Esophagus squamous epithelium (tissue), 5 donors: ENCODE measurements at regions not wholly inside any gene's neighbourhood (a gene's known extent, or its start where the extent isn't known, plus 50 kb on each side); places are given as distances from the start of the nearest gene placed in this dataset.
"Not testable (repeated sequence)": the region's sequence is repeated elsewhere in the genome, so short reads cannot be mapped to it uniquely, and the experiment has no call there.

Experiments used
- DNase-seq: peaks from one replicate; lab custom pipeline; 2025; lab: John Stamatoyannopoulos, UW
- H3K27ac ChIP-seq, 4 donors: fragments of 200-600 bp; sonication (generic); one replicate each; pipeline ENCODE4 v1.5.1; 2016 to 2019; ENCODE audit warnings: mild to moderate bottlenecking in 1 of 4
- H3K27me3 ChIP-seq, 4 donors: fragments of 200-600 bp; sonication (generic); 1 replicate in 3 of 4; 2 replicates in 1 of 4; pipeline versions ENCODE4 v1.5.1 to v1.6.0; 2017 to 2021; ENCODE audit warnings: antibody characterized with exemption in 1 of 4
- H3K36me3 ChIP-seq, 3 donors: fragments of 200-600 bp; sonication (generic); one replicate each; pipeline ENCODE4 v1.5.1; 2016 to 2019
- H3K4me1 ChIP-seq, 3 donors: fragments of 200-600 bp; sonication (generic); one replicate each; pipeline ENCODE4 v1.5.1; 2017 to 2019
- H3K4me3 ChIP-seq, 4 donors: fragments of 200-600 bp; sonication (generic); 1 replicate in 3 of 4; 2 replicates in 1 of 4; pipeline ENCODE4 v1.5.1; 2016 to 2019; ENCODE audit warnings: mild to moderate bottlenecking in 2 of 4, moderate library complexity in 1 of 4
- H3K9me3 ChIP-seq, 3 donors: fragments of 200-600 bp; sonication (generic); one replicate each; pipeline ENCODE4 v1.5.1; 2016 to 2019
- POLR2A ChIP-seq, 4 donors: fragments of 450-650 bp; IDR thresholded peaks; one replicate each; pipeline ENCODE4 v1.6.1; 2017; ENCODE audit warnings: antibody characterized with exemption in 4 of 4, mild to moderate bottlenecking in 4 of 4, moderate library complexity in 3 of 4
- WGBS, 2 donors: methylation state at CpG; one replicate each; pipeline ENCODE4 v1.1.5; 2018; 5-methylcytosine and 5-hydroxymethylcytosine counted together
- intact Hi-C: fragments of 100-400 bp; cut with DNase I; formaldehyde crosslinking; loops from one replicate; pipeline ENCODE4 v1.15.0; 2022
- TF ChIP-seq, protein P1 (sequence below), 6 experiments: fragments of 450-650 bp in 4 of 6; fragments of 200-600 bp in 2 of 6; sonication (generic) in 2 of 6; IDR thresholded peaks; one replicate each; pipeline ENCODE4 v1.5.1; 2016 to 2019; ENCODE audit warnings: antibody characterized with exemption in 6 of 6, mild to moderate bottlenecking in 4 of 6, moderate library complexity in 4 of 6
- donor health status: DM: yes; HTN: yes; CAD: no.

- intact Hi-C loops = no loop called here
- DNase-seq = no peak
- Histone ChIP-seq H3K4me3 (no peak overlapping the region), H3K4me1 (no peaks in the 10 kb centered on the region), H3K27ac (no peak overlapping the region), H3K36me3 (no peaks in the 10 kb centered on the region), H3K9me3 (no peaks in the 10 kb centered on the region), H3K27me3 (no peaks in the 10 kb centered on the region)
- WGBS, 2 donors = 76 to 79% methylated on average over 3 of the region's 3 CpGs
- TF ChIP-seq, protein P1, sequence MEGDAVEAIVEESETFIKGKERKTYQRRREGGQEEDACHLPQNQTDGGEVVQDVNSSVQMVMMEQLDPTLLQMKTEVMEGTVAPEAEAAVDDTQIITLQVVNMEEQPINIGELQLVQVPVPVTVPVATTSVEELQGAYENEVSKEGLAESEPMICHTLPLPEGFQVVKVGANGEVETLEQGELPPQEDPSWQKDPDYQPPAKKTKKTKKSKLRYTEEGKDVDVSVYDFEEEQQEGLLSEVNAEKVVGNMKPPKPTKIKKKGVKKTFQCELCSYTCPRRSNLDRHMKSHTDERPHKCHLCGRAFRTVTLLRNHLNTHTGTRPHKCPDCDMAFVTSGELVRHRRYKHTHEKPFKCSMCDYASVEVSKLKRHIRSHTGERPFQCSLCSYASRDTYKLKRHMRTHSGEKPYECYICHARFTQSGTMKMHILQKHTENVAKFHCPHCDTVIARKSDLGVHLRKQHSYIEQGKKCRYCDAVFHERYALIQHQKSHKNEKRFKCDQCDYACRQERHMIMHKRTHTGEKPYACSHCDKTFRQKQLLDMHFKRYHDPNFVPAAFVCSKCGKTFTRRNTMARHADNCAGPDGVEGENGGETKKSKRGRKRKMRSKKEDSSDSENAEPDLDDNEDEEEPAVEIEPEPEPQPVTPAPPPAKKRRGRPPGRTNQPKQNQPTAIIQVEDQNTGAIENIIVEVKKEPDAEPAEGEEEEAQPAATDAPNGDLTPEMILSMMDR (IDR thresholded peaks at IDR 0.05) = no peak
- TF ChIP-seq POLR2A (IDR thresholded peaks at IDR 0.05) = no peak
Measured at GRCh38 chr7:93804726-93805125, 85.8 kb downstream of the TFPI2 start.

GRCh38 chr7:93799750-93800357 lies 90.7 kb downstream of the TFPI2 start:
- WGBS, 2 donors = 52 to 68% methylated on average over 5 of the region's 5 CpGs
- H3K36me3 ChIP-seq = no peaks in the 10 kb centered on the region
- DNase-seq = no peak
- no peaks in the 10 kb centered on the region for H3K9me3 ChIP-seq
- H3K4me1 ChIP-seq = no peaks in the 10 kb centered on the region
- TF ChIP-seq POLR2A (IDR thresholded peaks at IDR 0.05) = no peak
- TF ChIP-seq, protein P1 (IDR thresholded peaks at IDR 0.05) = peak in 1 of 6 experiments; percentile 31
- H3K27ac ChIP-seq = no peak overlapping the region
- H3K27me3 ChIP-seq = no peaks in the 10 kb centered on the region
- H3K4me3 ChIP-seq = no peak overlapping the region
- intact Hi-C loops = no loop called here

GRCh38 chr7:93793084-93793697 lies 97.4 kb downstream of the TFPI2 start:
- intact Hi-C loops, DNase-seq, H3K4me1 ChIP-seq, H3K27ac ChIP-seq, H3K36me3 ChIP-seq, H3K27me3 ChIP-seq, H3K9me3 ChIP-seq, H3K4me3 ChIP-seq: not testable (repeated sequence)
- 100% methylated on average over 7 of the region's 33 CpGs; no CpG with 5 or more reads in 1 of the 2 donors for WGBS, 2 donors

GRCh38 chr7:93779115-93779514 lies 111.4 kb downstream of the TFPI2 start:
- Histone ChIP-seq H3K27me3 (no peaks in the 10 kb centered on the region), H3K4me1 (no peaks in the 10 kb centered on the region), H3K36me3 (no peaks in the 10 kb centered on the region), H3K4me3 (no peak overlapping the region), H3K27ac (no peak overlapping the region), H3K9me3 (no peaks in the 10 kb centered on the region)
- no peak for TF ChIP-seq POLR2A (IDR thresholded peaks at IDR 0.05)
- TF ChIP-seq, protein P1 (IDR thresholded peaks at IDR 0.05) = no peak
- intact Hi-C loops = no loop called here
- 49 to 61% methylated on average over 3 of the region's 3 CpGs for WGBS, 2 donors
- DNase-seq = no peak

DNA sequence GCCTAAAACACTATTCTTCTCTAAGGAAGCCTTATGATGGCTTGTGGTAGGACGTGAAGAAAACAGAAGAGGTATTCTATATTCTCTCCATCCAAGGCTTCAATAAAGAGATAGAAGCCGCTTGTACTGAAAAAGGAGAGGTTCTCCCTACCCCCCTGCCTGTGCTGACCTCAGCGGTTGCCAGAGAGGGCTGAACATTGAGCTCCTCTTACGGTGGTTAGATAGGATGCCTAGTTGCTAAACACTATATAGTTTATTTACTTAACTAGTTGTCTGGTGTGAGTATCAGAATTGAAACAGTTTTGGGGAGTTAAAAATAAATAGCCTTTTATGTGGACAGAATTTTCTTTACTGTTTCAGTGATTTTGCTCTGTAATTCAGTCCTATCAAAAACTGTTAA lies 112.2 kb downstream of the TFPI2 start:
- Histone ChIP-seq H3K4me1 (no peaks in the 10 kb centered on the region), H3K9me3 (no peaks in the 10 kb centered on the region), H3K36me3 (no peaks in the 10 kb centered on the region), H3K4me3 (no peak overlapping the region), H3K27ac (no peak overlapping the region), H3K27me3 (no peaks in the 10 kb centered on the region)
- intact Hi-C loops = no loop called here
- no peak for TF ChIP-seq POLR2A (IDR thresholded peaks at IDR 0.05)
- DNase-seq = no peak
- WGBS, 2 donors = 63 to 79% methylated on average over 4 of the region's 4 CpGs

DNA sequence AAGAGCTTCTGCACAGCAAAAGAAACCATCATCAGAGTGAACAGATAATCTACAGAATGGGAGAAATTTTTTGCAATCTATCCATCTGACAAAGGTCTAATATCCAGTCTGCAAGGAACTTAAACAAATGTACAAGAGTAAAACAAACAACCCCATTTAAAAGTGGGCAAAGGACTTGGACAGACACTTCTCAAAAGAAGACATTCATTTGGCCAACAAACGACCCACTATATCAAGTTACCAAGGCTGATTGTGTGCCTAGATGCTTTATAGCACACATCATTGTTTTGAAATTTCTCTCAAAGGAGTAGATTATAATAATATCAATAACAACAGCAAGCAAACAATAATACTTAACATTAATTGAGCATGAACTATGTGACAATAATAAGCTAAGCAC lies 117.1 kb downstream of the TFPI2 start:
- Histone ChIP-seq H3K4me1 (no peaks in the 10 kb centered on the region), H3K9me3 (no peaks in the 10 kb centered on the region), H3K36me3 (no peaks in the 10 kb centered on the region), H3K27ac (no peak overlapping the region), H3K27me3 (no peaks in the 10 kb centered on the region), H3K4me3 (no peak overlapping the region)
- 29 to 32% methylated on average over 1 of the region's 1 CpG for WGBS, 2 donors
- intact Hi-C loops = no loop called here
- DNase-seq = no peak
- TF ChIP-seq, protein P1 (IDR thresholded peaks at IDR 0.05) = no peak
- no peak for TF ChIP-seq POLR2A (IDR thresholded peaks at IDR 0.05)
